Body of pancreas (tissue), 4 donors: ENCODE measurements at regions not wholly inside any gene's neighbourhood (a gene's known extent, or its start where the extent isn't known, plus 50 kb on each side); places are given as distances from the start of the nearest gene placed in this dataset.

ENCODE experiments used
- POLR2A ChIP-seq, 3 donors: fragments of 450-650 bp; IDR thresholded peaks; one replicate each; pipeline ENCODE4 v1.6.1; 2016; ENCODE audit warnings: antibody characterized with exemption in 3 of 3, mild to moderate bottlenecking in 2 of 3
- TF ChIP-seq, protein P1 (sequence below), 7 experiments: fragments of 450-650 bp in 4 of 7; fragments of 200-600 bp in 3 of 7; sonication (generic) in 3 of 7; IDR thresholded peaks; one replicate each; pipeline ENCODE4 v1.5.1; 2016 to 2019; ENCODE audit warnings: antibody characterized with exemption in 7 of 7

DNA sequence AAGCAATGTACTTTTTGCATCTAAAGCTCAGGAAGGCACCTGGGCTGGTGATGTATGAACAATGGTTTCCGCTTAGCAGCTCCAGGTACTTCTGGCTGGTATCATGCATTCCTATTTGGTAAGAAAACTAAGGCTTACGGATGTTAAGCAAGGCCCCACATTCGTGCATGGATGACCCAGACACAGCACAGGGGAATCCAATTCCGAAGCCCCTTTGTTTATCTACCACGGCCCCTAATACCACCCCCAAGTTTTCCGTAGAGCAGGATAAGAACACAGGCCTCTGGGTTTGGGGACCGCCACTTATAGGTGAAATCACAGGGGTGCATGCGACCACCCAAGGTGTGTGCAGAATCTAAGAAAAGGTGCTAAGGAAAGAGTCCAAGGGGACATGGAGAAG is 192.1 kb upstream of the ID2 start:
- TF ChIP-seq, protein P1, sequence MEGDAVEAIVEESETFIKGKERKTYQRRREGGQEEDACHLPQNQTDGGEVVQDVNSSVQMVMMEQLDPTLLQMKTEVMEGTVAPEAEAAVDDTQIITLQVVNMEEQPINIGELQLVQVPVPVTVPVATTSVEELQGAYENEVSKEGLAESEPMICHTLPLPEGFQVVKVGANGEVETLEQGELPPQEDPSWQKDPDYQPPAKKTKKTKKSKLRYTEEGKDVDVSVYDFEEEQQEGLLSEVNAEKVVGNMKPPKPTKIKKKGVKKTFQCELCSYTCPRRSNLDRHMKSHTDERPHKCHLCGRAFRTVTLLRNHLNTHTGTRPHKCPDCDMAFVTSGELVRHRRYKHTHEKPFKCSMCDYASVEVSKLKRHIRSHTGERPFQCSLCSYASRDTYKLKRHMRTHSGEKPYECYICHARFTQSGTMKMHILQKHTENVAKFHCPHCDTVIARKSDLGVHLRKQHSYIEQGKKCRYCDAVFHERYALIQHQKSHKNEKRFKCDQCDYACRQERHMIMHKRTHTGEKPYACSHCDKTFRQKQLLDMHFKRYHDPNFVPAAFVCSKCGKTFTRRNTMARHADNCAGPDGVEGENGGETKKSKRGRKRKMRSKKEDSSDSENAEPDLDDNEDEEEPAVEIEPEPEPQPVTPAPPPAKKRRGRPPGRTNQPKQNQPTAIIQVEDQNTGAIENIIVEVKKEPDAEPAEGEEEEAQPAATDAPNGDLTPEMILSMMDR (IDR thresholded peaks at IDR 0.05): no peak
- TF ChIP-seq POLR2A (IDR thresholded peaks at IDR 0.05): no peak
